GM23338 (cell line): ENCODE measurements at regions not wholly inside any gene's neighbourhood (a gene's known extent, or its start where the extent isn't known, plus 50 kb on each side); places are given as distances from the start of the nearest gene placed in this dataset.

Source experiments
- ATAC-seq: fragments of 200-7000 bp; cut with Tn5 transposase; 3 replicates; pipeline ENCODE4 v1.9.1; 2020
- DNase-seq: peaks from one replicate; pipeline ENCODE4 v3.0.0-alpha.2; 2015; ENCODE audit warnings: low spot score
- H2AFZ ChIP-seq: fragments of 200-600 bp; sonication (generic); 2 replicates; pipeline ENCODE4 v1.8.0; 2016; ENCODE audit warnings: antibody characterized with exemption, mild to moderate bottlenecking, moderate library complexity
- H3F3A ChIP-seq: fragments of 200-600 bp; sonication (generic); replicated peaks from 2 replicates; pipeline ENCODE4 v1.8.0; 2017; ENCODE audit warnings: antibody characterized with exemption, mixed run types, low read depth
- H3K27ac ChIP-seq: fragments of 200-600 bp; sonication (generic); 2 replicates; pipeline ENCODE4 v1.6.1; 2016; ENCODE audit warnings: low read depth
- H3K27me3 ChIP-seq: fragments of 200-600 bp; sonication (generic); 2 replicates; pipeline ENCODE4 v1.8.0; 2016; ENCODE audit warnings: mild to moderate bottlenecking, mixed run types, moderate library complexity; ENCODE audit not compliant: insufficient read depth
- H3K36me3 ChIP-seq: fragments of 200-600 bp; sonication (generic); 2 replicates; pipeline ENCODE4 v1.8.0; 2016; ENCODE audit warnings: mild to moderate bottlenecking; ENCODE audit not compliant: insufficient read depth
- H3K4me1 ChIP-seq: fragments of 200-600 bp; sonication (generic); 2 replicates; pipeline ENCODE4 v1.8.0; 2016; ENCODE audit warnings: mild to moderate bottlenecking, moderate library complexity; ENCODE audit not compliant: insufficient read depth
- H3K4me2 ChIP-seq: fragments of 200-600 bp; sonication (generic); 2 replicates; pipeline ENCODE4 v1.7.1; 2017; ENCODE audit warnings: mixed run types
- H3K4me3 ChIP-seq: fragments of 200-600 bp; sonication (generic); 2 replicates; pipeline ENCODE4 v1.6.1; 2016; ENCODE audit warnings: mixed run types
- H3K79me2 ChIP-seq: fragments of 200-600 bp; sonication (generic); replicated peaks from 2 replicates; pipeline ENCODE4 v1.8.0; 2017; ENCODE audit warnings: mild to moderate bottlenecking; ENCODE audit not compliant: insufficient read depth
- H3K9me2 ChIP-seq: fragments of 200-600 bp; sonication (generic); 2 replicates; pipeline ENCODE4 v1.8.0; 2017; ENCODE audit not compliant: insufficient read depth
- H4K20me1 ChIP-seq: fragments of 200-600 bp; sonication (generic); replicated peaks from 2 replicates; pipeline ENCODE4 v1.8.0; 2017; ENCODE audit warnings: mild to moderate bottlenecking; ENCODE audit not compliant: insufficient read depth
- H3K27ac Mint-ChIP-seq: 2 replicates; pipeline ENCODE4 v1.8.0; 2020; ENCODE audit warnings: inconsistent platforms, mild to moderate bottlenecking, moderate library complexity, mixed read lengths
- H3K27me3 Mint-ChIP-seq: 3 replicates; pipeline ENCODE4 v1.8.0; 2022; ENCODE audit warnings: low read depth, mild to moderate bottlenecking, moderate library complexity, mixed read lengths, inconsistent platforms; ENCODE audit not compliant: insufficient read depth, poor library complexity
- H3K36me3 Mint-ChIP-seq: 3 replicates; pipeline ENCODE4 v1.8.0; 2021; ENCODE audit warnings: low read depth, mild to moderate bottlenecking, inconsistent platforms, moderate library complexity, mixed read lengths
- H3K4me1 Mint-ChIP-seq: 3 replicates; pipeline ENCODE4 v1.8.0; 2020; ENCODE audit warnings: mild to moderate bottlenecking, inconsistent platforms, mixed read lengths
- H3K4me3 Mint-ChIP-seq: 3 replicates; pipeline ENCODE4 v1.8.0; 2021; ENCODE audit warnings: moderate library complexity, mild to moderate bottlenecking, inconsistent platforms, mixed read lengths
- H3K9me3 Mint-ChIP-seq: 3 replicates; pipeline ENCODE4 v1.8.0; 2020; ENCODE audit warnings: moderate library complexity, mild to moderate bottlenecking, inconsistent platforms, mixed read lengths
- CREB1 ChIP-seq: fragments of 250-450 bp; sonication (Bioruptor Pico); IDR thresholded peaks from 2 replicates; pipeline ENCODE4 v1.5.0; 2020; ENCODE audit warnings: low read depth, mild to moderate bottlenecking, moderate library complexity
- CTCF ChIP-seq, 2 experiments: fragments of 200-600 bp in 1 of 2; sonication (generic) in 1 of 2; conservative IDR thresholded peaks; 2 replicates each; pipeline versions ENCODE4 v1.5.1 to v1.6.1; 2016 to 2017; ENCODE audit warnings: antibody characterized with exemption in 2 of 2, low read depth in 2 of 2, mild to moderate bottlenecking in 2 of 2, moderate library complexity in 1 of 2
- ETS1 ChIP-seq: IDR thresholded peaks from 2 replicates; pipeline ENCODE4 v1.6.1; 2016; ENCODE audit warnings: antibody characterized with exemption
- EZH2 ChIP-seq: fragments of 200-600 bp; sonication (generic); IDR thresholded peaks from one replicate; pipeline ENCODE4 v1.8.0; 2017; ENCODE audit warnings: antibody characterized with exemption, mild to moderate bottlenecking, low read depth; ENCODE audit not compliant: unreplicated experiment
- EZH2phosphoT487 ChIP-seq: fragments of 200-600 bp; sonication (generic); IDR thresholded peaks from one replicate; pipeline ENCODE4 v1.8.1; 2018; ENCODE audit warnings: antibody characterized with exemption; ENCODE audit not compliant: unreplicated experiment
- JUNB ChIP-seq: IDR thresholded peaks from one replicate; pipeline ENCODE4 v1.6.1; 2016; ENCODE audit warnings: antibody characterized with exemption; ENCODE audit not compliant: unreplicated experiment
- NANOG ChIP-seq: IDR thresholded peaks from 2 replicates; pipeline ENCODE4 v1.6.1; 2016; ENCODE audit warnings: antibody characterized with exemption, borderline replicate concordance
- POLR2AphosphoS5 ChIP-seq: IDR thresholded peaks from 2 replicates; pipeline ENCODE4 v1.6.1; 2016; ENCODE audit warnings: antibody characterized with exemption, low read depth
- REST ChIP-seq: IDR thresholded peaks from one replicate; pipeline ENCODE4 v1.6.1; 2018; ENCODE audit warnings: antibody characterized with exemption; ENCODE audit not compliant: unreplicated experiment
- STAT1 ChIP-seq: IDR thresholded peaks from one replicate; pipeline ENCODE4 v1.6.1; 2016; ENCODE audit warnings: antibody characterized with exemption; ENCODE audit not compliant: unreplicated experiment
- ZNF114 ChIP-seq: fragments of 250-450 bp; sonication (Bioruptor Pico); IDR thresholded peaks from 2 replicates; pipeline ENCODE4 v1.5.0; 2020; ENCODE audit warnings: mild to moderate bottlenecking, moderate library complexity
- ZNF331 ChIP-seq: fragments of 250-450 bp; sonication (Bioruptor Pico); IDR thresholded peaks from 2 replicates; pipeline ENCODE4 v1.5.0; 2020; ENCODE audit warnings: low read depth, mild to moderate bottlenecking, moderate library complexity

GRCh38 chr2:8030573-8031303 lies 651.1 kb upstream of the ID2 start:
- H3K4me1 ChIP-seq, result no peaks in the 10 kb centered on the region
- no peaks in the 10 kb centered on the region for H3F3A ChIP-seq
- no peak overlapping the region for H3K4me2 ChIP-seq
- H3K4me3 ChIP-seq, result no peak overlapping the region
- Mint-ChIP-seq H3K27me3 (peaks cover 9% of the 10 kb centered on the region), H3K36me3 (peaks cover 2% of the 10 kb centered on the region; the same call in 2 of the 3 replicates), H3K27ac (no peak overlapping the region), H3K4me1 (no peaks in the 10 kb centered on the region; the same call in 2 of the 3 replicates), H3K4me3 (no peak overlapping the region), H3K9me3 (no peaks in the 10 kb centered on the region; the same call in 1 of the 3 replicates)
- no peak overlapping the region for H2AFZ ChIP-seq
- no peaks in the 10 kb centered on the region; the same call in 1 of the 2 replicates for H3K9me2 ChIP-seq
- TF ChIP-seq EZH2phosphoT487 (no peak), NANOG (no peak), CREB1 (CRISPR knock-in tag) (no peak), POLR2AphosphoS5 (no peak), CTCF (conservative IDR thresholded peaks at IDR 0.05; ENCODE audit: low read depth in 2 of 2) (no peak), ZNF331 (no peak), JUNB (no peak), REST (no peak), EZH2 (no peak), ZNF114 (CRISPR knock-in tag) (no peak), ETS1 (no peak), STAT1 (no peak)
- no peak for DNase-seq
- H3K79me2 ChIP-seq, result no peaks in the 10 kb centered on the region
- no peak overlapping the region for H3K27ac ChIP-seq
- H4K20me1 ChIP-seq, result no peaks in the 10 kb centered on the region
- H3K36me3 ChIP-seq, result no peaks in the 10 kb centered on the region
- no peak for ATAC-seq
- H3K27me3 ChIP-seq, result no peaks in the 10 kb centered on the region
